HepG2 (cell line): ENCODE measurements at regions not wholly inside any gene's neighbourhood (a gene's known extent, or its start where the extent isn't known, plus 50 kb on each side); places are given as distances from the start of the nearest gene placed in this dataset.

Experiments used
- ATAC-seq: fragments of 200-7000 bp; cut with Tn5 transposase; 3 replicates; pipeline ENCODE4 v1.9.1; 2020; ENCODE audit warnings: mild to moderate bottlenecking, moderate library complexity
- BruUV-seq: library from RNA; stranded (reverse); fragments of 400-500 nt; replicated peaks from 2 replicates; lab custom pipeline; 2021; lab: Mats Ljungman, UMichigan
- CTCF ChIA-PET: fragments of 300-600 bp; formaldehyde crosslinking; extraction: SDS; loops from one replicate; lab custom pipeline; 2021; ENCODE audit warnings: low total read pairs, inconsistent platforms, low intra/inter-chr PET ratio; lab: Yijun Ruan, JAX
- POLR2A ChIA-PET: fragments of 350-600 bp; sonication (Branson Sonifier 250); formaldehyde crosslinking; loops from one replicate; lab custom pipeline; 2020; ENCODE audit warnings: antibody characterized with exemption, inconsistent platforms; lab: Yijun Ruan, JAX
- DNase-seq: peaks from one replicate; pipeline ENCODE4 v3.0.0-alpha.2; 2015; ENCODE audit warnings: low spot score
- FAIRE-seq: peaks from 3 replicates; lab custom pipeline; 2011; peaks lifted over from hg19 to GRCh38; lab: Jason Lieb, UNC
- H2AFZ ChIP-seq: one replicate; pipeline ENCODE4 v1.6.1; 2011; ENCODE audit warnings: low read length, inconsistent platforms
- H3K27ac ChIP-seq: fragments of 300-600 bp; 3 replicates; pipeline ENCODE4 v1.8.0; 2011; ENCODE audit warnings: mixed run types, mild to moderate bottlenecking, mixed read lengths, low read length, inconsistent platforms; ENCODE audit not compliant: insufficient read depth; ENCODE audit errors: extremely low read length
- H3K27me3 ChIP-seq, 2 experiments: fragments of 200-600 bp in 1 of 2; 2 replicates in 1 of 2; 3 replicates in 1 of 2; pipeline versions ENCODE4 v1.6.0 to v1.8.0; 2011; ENCODE audit warnings: low read length in 2 of 2, mild to moderate bottlenecking in 2 of 2, moderate library complexity in 2 of 2, inconsistent platforms in 1 of 2; ENCODE audit not compliant: insufficient read depth in 2 of 2, control insufficient read depth in 1 of 2
- H3K36me3 ChIP-seq, 2 experiments: fragments of 200-600 bp in 1 of 2; replicated peaks in 1 of 2; 2 replicates in 1 of 2; 3 replicates in 1 of 2; pipeline versions ENCODE4 v1.5.1 to v1.8.0; 2011; ENCODE audit warnings: low read length in 2 of 2, inconsistent platforms in 1 of 2; ENCODE audit not compliant: insufficient read depth in 2 of 2, control insufficient read depth in 1 of 2
- H3K4me1 ChIP-seq: 2 replicates; pipeline ENCODE4 v1.5.1; 2012; ENCODE audit warnings: low read length, inconsistent platforms; ENCODE audit not compliant: insufficient read depth
- H3K4me2 ChIP-seq: 2 replicates; pipeline ENCODE4 v1.6.0; 2011; ENCODE audit warnings: low read depth, low read length, inconsistent platforms
- H3K4me3 ChIP-seq, 3 experiments: fragments of 200-600 bp in 1 of 3; sonication (generic), shearing (Covaris generic) in 1 of 3; replicated peaks in 1 of 3; 2 replicates each; pipeline ENCODE4 v1.5.1; 2011 to 2016; ENCODE audit warnings: low read length in 3 of 3, inconsistent platforms in 2 of 3, low read depth in 2 of 3, mild to moderate bottlenecking in 2 of 3, control low read depth in 1 of 3, mixed read lengths in 1 of 3; ENCODE audit not compliant: insufficient read depth in 1 of 3
- H3K79me2 ChIP-seq: one replicate; pipeline ENCODE4 v1.6.1; 2011; ENCODE audit warnings: low read length, inconsistent platforms; ENCODE audit not compliant: insufficient read depth
- H3K9ac ChIP-seq: 2 replicates; pipeline ENCODE4 v1.6.0; 2011; ENCODE audit warnings: mild to moderate bottlenecking, low read depth, low read length, inconsistent platforms; ENCODE audit not compliant: insufficient read depth
- H3K9me3 ChIP-seq: 2 replicates; pipeline ENCODE4 v1.5.1; 2012; ENCODE audit warnings: mild to moderate bottlenecking, low read length
- H4K20me1 ChIP-seq: 2 replicates; pipeline ENCODE4 v1.6.0; 2011; ENCODE audit warnings: inconsistent platforms, mild to moderate bottlenecking, low read length, moderate library complexity; ENCODE audit not compliant: insufficient read depth
- ATAD3A ChIP-seq: sonication (generic); formaldehyde crosslinking; IDR thresholded peaks from 2 replicates; pipeline ENCODE4 v1.4.0; 2020; ENCODE audit warnings: missing genetic modification reagents
- ATF7-NPFF ChIP-seq: sonication (generic); formaldehyde crosslinking; IDR thresholded peaks from 2 replicates; pipeline ENCODE4 v1.8.1; 2023; ENCODE audit warnings: mild to moderate bottlenecking, low read depth, missing genetic modification reagents, moderate library complexity
- GATA4 ChIP-seq: sonication (generic); IDR thresholded peaks from 2 replicates; pipeline ENCODE4 v1.6.1; 2016; ENCODE audit warnings: antibody characterized with exemption, low read depth, borderline replicate concordance
- NFIC ChIP-seq: IDR thresholded peaks from 2 replicates; pipeline ENCODE4 v1.6.1; 2012; ENCODE audit warnings: mild to moderate bottlenecking, low read length, inconsistent platforms
- NFRKB ChIP-seq: fragments of 450-650 bp; IDR thresholded peaks from 2 replicates; pipeline ENCODE4 v1.6.1; 2017
- SAFB2 ChIP-seq: sonication (generic); formaldehyde crosslinking; IDR thresholded peaks from 2 replicates; pipeline ENCODE4 v1.5.1; 2020; ENCODE audit warnings: missing genetic modification reagents, low read depth, mild to moderate bottlenecking, borderline replicate concordance
- ZNF768 ChIP-seq: sonication (generic); formaldehyde crosslinking; IDR thresholded peaks from 2 replicates; pipeline ENCODE4 v1.4.0; 2020; ENCODE audit warnings: missing genetic modification reagents
- in situ Hi-C: cut with HindIII; loops from 2 replicates; pipeline ENCODE4 v1.10.0; 2017; ENCODE audit warnings: low pct_unique_long_range_greater_than_20kb; ENCODE audit not compliant: extremely low pct_ligation_motif_present
- intact Hi-C: fragments of 100-400 bp; cut with micrococcal nuclease; formaldehyde crosslinking; loops from one replicate; pipeline ENCODE4 v1.10.0; 2022; ENCODE audit not compliant: unreplicated experiment
- TF ChIP-seq, protein P1 (sequence below): sonication (generic); formaldehyde crosslinking; IDR thresholded peaks from 2 replicates; pipeline ENCODE4 v1.5.0; 2020; ENCODE audit warnings: mild to moderate bottlenecking, missing genetic modification reagents, moderate library complexity
- TF ChIP-seq, protein P2 (sequence below): sonication (generic); formaldehyde crosslinking; IDR thresholded peaks from 2 replicates; pipeline ENCODE4 v1.4.0; 2020; ENCODE audit warnings: missing genetic modification reagents
- TF ChIP-seq, protein P3 (sequence below): sonication (generic); formaldehyde crosslinking; IDR thresholded peaks from 2 replicates; pipeline ENCODE4 v1.8.0; 2022; ENCODE audit warnings: mild to moderate bottlenecking, missing genetic modification reagents, moderate library complexity
- TF ChIP-seq, protein P4 (sequence below): IDR thresholded peaks from 2 replicates; pipeline ENCODE4 v1.6.1; 2016; ENCODE audit warnings: control low read depth
- TF ChIP-seq, protein P5 (sequence below): sonication (generic); formaldehyde crosslinking; IDR thresholded peaks from 2 replicates; pipeline ENCODE4 v1.4.0; 2020; ENCODE audit warnings: mild to moderate bottlenecking, low read depth, missing genetic modification reagents

DNA sequence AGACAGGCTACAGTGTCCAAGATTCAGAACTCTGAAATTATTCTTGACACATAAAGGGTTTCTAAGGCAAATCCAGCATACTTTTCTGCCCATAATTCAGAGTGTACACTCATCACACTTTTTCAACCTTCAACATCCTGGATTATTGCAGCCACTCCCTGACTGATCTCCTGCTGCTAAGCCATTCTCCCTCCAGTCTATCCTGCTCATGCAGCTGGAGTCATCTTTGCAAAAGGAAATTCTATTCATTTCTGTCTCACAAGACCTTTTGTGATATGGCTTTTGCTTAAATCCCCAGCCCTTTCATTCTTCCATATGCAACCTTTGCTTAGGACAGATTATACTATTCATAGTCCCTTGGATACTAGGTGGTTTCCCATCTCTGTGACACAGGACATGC, 236.1 kb upstream of the LDB2 start:
- in situ Hi-C loops = no loop called here
- intact Hi-C loops = no loop called here
- Histone ChIP-seq H3K27me3 (no peaks in the 10 kb centered on the region), H3K4me3 (no peak overlapping the region), H3K79me2 (no peaks in the 10 kb centered on the region), H2AFZ (no peak overlapping the region), H3K4me1 (no peaks in the 10 kb centered on the region), H3K9ac (no peak overlapping the region)
- DNase-seq (no peak), FAIRE-seq (no peak), ATAC-seq (no peak)
- ChIA-PET CTCF (no interaction called here), POLR2A (no interaction called here)
- TF ChIP-seq, protein P1, sequence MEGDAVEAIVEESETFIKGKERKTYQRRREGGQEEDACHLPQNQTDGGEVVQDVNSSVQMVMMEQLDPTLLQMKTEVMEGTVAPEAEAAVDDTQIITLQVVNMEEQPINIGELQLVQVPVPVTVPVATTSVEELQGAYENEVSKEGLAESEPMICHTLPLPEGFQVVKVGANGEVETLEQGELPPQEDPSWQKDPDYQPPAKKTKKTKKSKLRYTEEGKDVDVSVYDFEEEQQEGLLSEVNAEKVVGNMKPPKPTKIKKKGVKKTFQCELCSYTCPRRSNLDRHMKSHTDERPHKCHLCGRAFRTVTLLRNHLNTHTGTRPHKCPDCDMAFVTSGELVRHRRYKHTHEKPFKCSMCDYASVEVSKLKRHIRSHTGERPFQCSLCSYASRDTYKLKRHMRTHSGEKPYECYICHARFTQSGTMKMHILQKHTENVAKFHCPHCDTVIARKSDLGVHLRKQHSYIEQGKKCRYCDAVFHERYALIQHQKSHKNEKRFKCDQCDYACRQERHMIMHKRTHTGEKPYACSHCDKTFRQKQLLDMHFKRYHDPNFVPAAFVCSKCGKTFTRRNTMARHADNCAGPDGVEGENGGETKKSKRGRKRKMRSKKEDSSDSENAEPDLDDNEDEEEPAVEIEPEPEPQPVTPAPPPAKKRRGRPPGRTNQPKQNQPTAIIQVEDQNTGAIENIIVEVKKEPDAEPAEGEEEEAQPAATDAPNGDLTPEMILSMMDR (CRISPR knock-in tag) = no peak
- TF ChIP-seq GATA4 (no peak), SAFB2 (CRISPR knock-in tag) (no peak), NFIC (no peak), ATF7-NPFF (CRISPR knock-in tag) (no peak), ZNF768 (no peak), NFRKB (no peak), ATAD3A (CRISPR knock-in tag) (no peak)
- TF ChIP-seq, protein P2, sequence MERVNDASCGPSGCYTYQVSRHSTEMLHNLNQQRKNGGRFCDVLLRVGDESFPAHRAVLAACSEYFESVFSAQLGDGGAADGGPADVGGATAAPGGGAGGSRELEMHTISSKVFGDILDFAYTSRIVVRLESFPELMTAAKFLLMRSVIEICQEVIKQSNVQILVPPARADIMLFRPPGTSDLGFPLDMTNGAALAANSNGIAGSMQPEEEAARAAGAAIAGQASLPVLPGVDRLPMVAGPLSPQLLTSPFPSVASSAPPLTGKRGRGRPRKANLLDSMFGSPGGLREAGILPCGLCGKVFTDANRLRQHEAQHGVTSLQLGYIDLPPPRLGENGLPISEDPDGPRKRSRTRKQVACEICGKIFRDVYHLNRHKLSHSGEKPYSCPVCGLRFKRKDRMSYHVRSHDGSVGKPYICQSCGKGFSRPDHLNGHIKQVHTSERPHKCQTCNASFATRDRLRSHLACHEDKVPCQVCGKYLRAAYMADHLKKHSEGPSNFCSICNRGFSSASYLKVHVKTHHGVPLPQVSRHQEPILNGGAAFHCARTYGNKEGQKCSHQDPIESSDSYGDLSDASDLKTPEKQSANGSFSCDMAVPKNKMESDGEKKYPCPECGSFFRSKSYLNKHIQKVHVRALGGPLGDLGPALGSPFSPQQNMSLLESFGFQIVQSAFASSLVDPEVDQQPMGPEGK (CRISPR knock-in tag) = no peak
- TF ChIP-seq, protein P3, sequence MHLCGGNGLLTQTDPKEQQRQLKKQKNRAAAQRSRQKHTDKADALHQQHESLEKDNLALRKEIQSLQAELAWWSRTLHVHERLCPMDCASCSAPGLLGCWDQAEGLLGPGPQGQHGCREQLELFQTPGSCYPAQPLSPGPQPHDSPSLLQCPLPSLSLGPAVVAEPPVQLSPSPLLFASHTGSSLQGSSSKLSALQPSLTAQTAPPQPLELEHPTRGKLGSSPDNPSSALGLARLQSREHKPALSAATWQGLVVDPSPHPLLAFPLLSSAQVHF (CRISPR knock-in tag) = no peak
- TF ChIP-seq, protein P4, sequence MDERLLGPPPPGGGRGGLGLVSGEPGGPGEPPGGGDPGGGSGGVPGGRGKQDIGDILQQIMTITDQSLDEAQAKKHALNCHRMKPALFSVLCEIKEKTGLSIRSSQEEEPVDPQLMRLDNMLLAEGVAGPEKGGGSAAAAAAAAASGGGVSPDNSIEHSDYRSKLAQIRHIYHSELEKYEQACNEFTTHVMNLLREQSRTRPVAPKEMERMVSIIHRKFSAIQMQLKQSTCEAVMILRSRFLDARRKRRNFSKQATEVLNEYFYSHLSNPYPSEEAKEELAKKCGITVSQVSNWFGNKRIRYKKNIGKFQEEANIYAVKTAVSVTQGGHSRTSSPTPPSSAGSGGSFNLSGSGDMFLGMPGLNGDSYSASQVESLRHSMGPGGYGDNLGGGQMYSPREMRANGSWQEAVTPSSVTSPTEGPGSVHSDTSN = no peak
- TF ChIP-seq, protein P5, sequence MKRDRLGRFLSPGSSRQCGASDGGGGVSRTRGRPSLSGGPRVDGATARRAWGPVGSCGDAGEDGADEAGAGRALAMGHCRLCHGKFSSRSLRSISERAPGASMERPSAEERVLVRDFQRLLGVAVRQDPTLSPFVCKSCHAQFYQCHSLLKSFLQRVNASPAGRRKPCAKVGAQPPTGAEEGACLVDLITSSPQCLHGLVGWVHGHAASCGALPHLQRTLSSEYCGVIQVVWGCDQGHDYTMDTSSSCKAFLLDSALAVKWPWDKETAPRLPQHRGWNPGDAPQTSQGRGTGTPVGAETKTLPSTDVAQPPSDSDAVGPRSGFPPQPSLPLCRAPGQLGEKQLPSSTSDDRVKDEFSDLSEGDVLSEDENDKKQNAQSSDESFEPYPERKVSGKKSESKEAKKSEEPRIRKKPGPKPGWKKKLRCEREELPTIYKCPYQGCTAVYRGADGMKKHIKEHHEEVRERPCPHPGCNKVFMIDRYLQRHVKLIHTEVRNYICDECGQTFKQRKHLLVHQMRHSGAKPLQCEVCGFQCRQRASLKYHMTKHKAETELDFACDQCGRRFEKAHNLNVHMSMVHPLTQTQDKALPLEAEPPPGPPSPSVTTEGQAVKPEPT (CRISPR knock-in tag) = no peak
- TF ChIP-seq, all 625 proteins: peak for 0
- no peaks in the 10 kb centered on the region for H3K36me3 ChIP-seq
- no TSS peak for BruUV-seq
- no peak overlapping the region for H3K4me2 ChIP-seq
- H4K20me1 ChIP-seq = no peaks in the 10 kb centered on the region
- H3K9me3 ChIP-seq = peaks cover 13% of the 10 kb centered on the region; the same call in 1 of the 2 replicates
- no peak overlapping the region for H3K27ac ChIP-seq
